ENCODE measurements at regions not wholly inside any gene's neighbourhood (a gene's known extent, or its start where the extent isn't known, plus 50 kb on each side); places are given as distances from the start of the nearest gene placed in this dataset.

- FAIRE-seq (no peak), DNase-seq (ENCODE audit: low spot score) (no peak), ATAC-seq (no peak)
- Histone ChIP-seq H3K79me2 (ENCODE audit: insufficient read depth, low read length) (no peaks in the 10 kb centered on the region), H3K27me3 (ENCODE audit: control insufficient read depth in 1 of 2, insufficient read depth in 2 of 2, low read length in 2 of 2) (no peaks in the 10 kb centered on the region), H3K4me2 (ENCODE audit: low read depth, low read length) (no peak overlapping the region), H3K9ac (ENCODE audit: insufficient read depth, low read depth, low read length) (no peak overlapping the region), H3K36me3 (replicated peaks in 1 of 2; ENCODE audit: control insufficient read depth in 1 of 2, insufficient read depth in 2 of 2, low read length in 2 of 2) (no peaks in the 10 kb centered on the region), H3K4me1 (ENCODE audit: insufficient read depth, low read length) (no peaks in the 10 kb centered on the region), H2AFZ (ENCODE audit: low read length) (no peak overlapping the region), H3K9me3 (ENCODE audit: low read length) (no peaks in the 10 kb centered on the region), H3K4me3 (replicated peaks in 1 of 3; ENCODE audit: insufficient read depth in 1 of 3, low read depth in 2 of 3, low read length in 3 of 3) (no peak overlapping the region), H3K27ac (ENCODE audit: extremely low read length, insufficient read depth, low read length) (no peak overlapping the region), H4K20me1 (ENCODE audit: insufficient read depth, low read length) (no peaks in the 10 kb centered on the region)
- intact Hi-C loops (cut with micrococcal nuclease; ENCODE audit: unreplicated experiment): no loop called here
- in situ Hi-C loops (cut with HindIII; ENCODE audit: extremely low pct_ligation_motif_present, low pct_unique_long_range_greater_than_20kb): no loop called here
- WGBS (ENCODE audit: low lambda C conversion rate): 0% methylated on average over 1 of the region's 1 CpG
- TF ChIP-seq SPEN (CRISPR knock-in tag; IDR thresholded peaks at IDR 0.05; ENCODE audit: low read depth): no peak
- no peak for TF ChIP-seq RFX1 (IDR thresholded peaks at IDR 0.05)
- no peak for TF ChIP-seq ZNF264 (CRISPR knock-in tag; IDR thresholded peaks at IDR 0.05)
- no peak for TF ChIP-seq GLI4 (CRISPR knock-in tag; IDR thresholded peaks at IDR 0.05; ENCODE audit: borderline replicate concordance)
- no peak for TF ChIP-seq ZBTB7B (CRISPR knock-in tag; IDR thresholded peaks at IDR 0.05)
- no peak for TF ChIP-seq MLX (CRISPR knock-in tag; IDR thresholded peaks at IDR 0.05)
- no peak for TF ChIP-seq CC2D1A (CRISPR knock-in tag; IDR thresholded peaks at IDR 0.05)
- no peak for TF ChIP-seq ISX (CRISPR knock-in tag; conservative IDR thresholded peaks at IDR 0.05)
- no peak for TF ChIP-seq ARID5B (CRISPR knock-in tag; IDR thresholded peaks at IDR 0.05)
- no peak for TF ChIP-seq ZNF225 (CRISPR knock-in tag; IDR thresholded peaks at IDR 0.05)
- no peak for TF ChIP-seq HOXA7 (CRISPR knock-in tag; IDR thresholded peaks at IDR 0.05)
- no peak for TF ChIP-seq EP300 (IDR thresholded peaks at IDR 0.05; ENCODE audit: low read depth in 2 of 2, low read length in 2 of 2)
- TF ChIP-seq EP300 (CRISPR knock-in tag; IDR thresholded peaks at IDR 0.05; ENCODE audit: borderline replicate concordance): no peak
- no peak for TF ChIP-seq SIX1 (CRISPR knock-in tag; IDR thresholded peaks at IDR 0.05; ENCODE audit: borderline replicate concordance)
- no peak for TF ChIP-seq ZNF331 (CRISPR knock-in tag; IDR thresholded peaks at IDR 0.05)
- no peak for TF ChIP-seq NFRKB (IDR thresholded peaks at IDR 0.05)
- no peak for TF ChIP-seq ZBTB46 (CRISPR knock-in tag; IDR thresholded peaks at IDR 0.05; ENCODE audit: borderline replicate concordance)
- TF ChIP-seq RXRB (CRISPR knock-in tag; IDR thresholded peaks at IDR 0.05; ENCODE audit: borderline replicate concordance): no peak
- ChIA-PET CTCF (ENCODE audit: low intra/inter-chr PET ratio, low total read pairs) (no interaction called here), POLR2A (no interaction called here)
- no TSS peak for BruUV-seq (replicated peaks)
These were observed 147.7 kb upstream of the TLL1 start for GRCh38 chr4:165725352-165725751.
